ENCODE measurements at regions not wholly inside any gene's neighbourhood (a gene's known extent, or its start where the extent isn't known, plus 50 kb on each side); places are given as distances from the start of the nearest gene placed in this dataset.

DNA sequence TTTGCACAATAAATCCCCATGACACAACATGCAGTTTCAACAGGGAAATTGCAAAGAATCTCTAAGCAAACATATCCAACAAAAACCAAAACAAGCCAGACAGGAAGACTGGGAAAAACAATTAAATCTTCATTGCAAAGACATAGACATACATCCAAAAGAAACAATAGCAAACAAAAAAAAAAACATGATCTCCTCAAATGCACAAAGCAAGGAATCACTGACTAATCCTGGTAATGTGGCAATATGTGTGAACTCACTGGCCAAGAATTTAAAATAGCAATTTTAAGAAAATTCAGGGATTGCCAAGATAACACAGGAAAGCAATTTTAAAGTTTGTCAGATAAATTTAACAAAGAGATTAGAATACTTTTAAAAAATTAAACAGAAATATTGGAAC is 520.1 kb upstream of the SMC2 start:
- TF ChIP-seq POLR2A (IDR thresholded peaks at IDR 0.05; ENCODE audit: low read length) = no peak
- no peak for TF ChIP-seq GATA1 (IDR thresholded peaks at IDR 0.05; ENCODE audit: low read depth, low read length)

Data from erythroblast (primary cell).